Stomach smooth muscle (tissue), 2 donors: ENCODE measurements at regions not wholly inside any gene's neighbourhood (a gene's known extent, or its start where the extent isn't known, plus 50 kb on each side); places are given as distances from the start of the nearest gene placed in this dataset.

Source experiments
- H3K27ac ChIP-seq: one replicate; pipeline ENCODE4 v1.7.0; 2013; ENCODE audit warnings: mild to moderate bottlenecking, low read length, inconsistent platforms
- H3K27me3 ChIP-seq, 2 donors: one replicate each; pipeline ENCODE4 v1.7.0; 2013; ENCODE audit warnings: low read length in 2 of 2; ENCODE audit not compliant: insufficient read depth in 2 of 2, control insufficient read depth in 1 of 2
- H3K36me3 ChIP-seq, 2 donors: one replicate each; pipeline ENCODE4 v1.7.0; 2013; ENCODE audit warnings: low read length in 2 of 2; ENCODE audit not compliant: control insufficient read depth in 2 of 2, insufficient read depth in 2 of 2
- H3K4me1 ChIP-seq: one replicate; pipeline ENCODE4 v1.7.0; 2013; ENCODE audit warnings: low read length; ENCODE audit not compliant: control insufficient read depth, insufficient read depth
- H3K4me3 ChIP-seq, 2 donors: one replicate each; pipeline ENCODE4 v1.7.0; 2013; ENCODE audit warnings: low read length in 2 of 2
- H3K9ac ChIP-seq, 2 donors: one replicate each; pipeline ENCODE4 v1.7.0; 2013; ENCODE audit warnings: low read length in 2 of 2, mild to moderate bottlenecking in 1 of 2
- H3K9me3 ChIP-seq, 2 donors: one replicate each; pipeline ENCODE4 v1.7.0; 2013; ENCODE audit warnings: low read length in 2 of 2; ENCODE audit not compliant: control insufficient read depth in 2 of 2
- donor health status: healthy.
- donor health status: Pancreatic carcinoma.

DNA sequence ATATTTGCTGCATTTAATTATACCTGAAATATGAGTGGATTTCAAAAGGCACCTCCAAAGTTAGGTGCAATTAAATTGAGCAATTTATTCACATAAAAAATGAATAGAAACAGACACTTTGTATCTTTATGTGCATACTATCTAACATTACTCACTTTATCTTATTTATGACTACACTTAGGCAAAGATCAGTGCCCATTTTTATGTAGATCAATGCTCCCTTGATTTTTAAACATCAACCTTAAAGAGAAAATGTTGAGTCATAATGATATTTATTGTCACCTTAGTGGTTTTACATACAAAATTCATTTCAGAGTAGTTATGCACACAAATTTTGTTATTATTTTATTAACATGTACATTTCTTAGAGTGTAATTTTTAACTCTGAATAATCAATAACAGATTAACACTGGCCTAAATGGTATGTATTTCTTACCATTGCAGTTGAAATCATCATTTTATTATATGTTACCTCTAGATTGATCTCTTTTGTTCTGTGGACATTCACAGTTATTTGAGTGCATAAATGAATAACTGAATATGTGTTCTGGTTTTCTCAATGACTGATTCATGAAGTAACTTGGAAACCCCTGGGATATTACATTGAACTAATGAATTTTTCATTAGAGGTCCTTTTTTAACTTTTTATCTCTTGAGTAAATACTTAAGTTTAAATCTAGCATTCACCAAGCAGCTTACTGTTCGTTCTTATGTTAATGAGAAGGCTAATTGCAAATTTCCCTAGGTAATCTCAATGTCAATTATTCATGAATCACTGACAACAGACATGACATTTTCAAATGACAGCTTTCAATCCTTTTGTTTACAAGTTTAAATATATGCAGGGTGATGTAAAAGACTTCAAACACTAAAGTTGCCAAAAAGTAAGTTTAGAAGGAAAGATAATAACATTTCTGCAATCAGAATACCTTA is 1182.0 kb upstream of the PABPC4L start:
- Histone ChIP-seq H3K9ac (no peak overlapping the region), H3K4me3 (no peak overlapping the region), H3K27me3 (no peaks in the 10 kb centered on the region), H3K9me3 (peaks cover 0 to 2% of the 10 kb centered on the region in 2 donors), H3K27ac (no peak overlapping the region), H3K4me1 (no peaks in the 10 kb centered on the region), H3K36me3 (no peaks in the 10 kb centered on the region)

DNA sequence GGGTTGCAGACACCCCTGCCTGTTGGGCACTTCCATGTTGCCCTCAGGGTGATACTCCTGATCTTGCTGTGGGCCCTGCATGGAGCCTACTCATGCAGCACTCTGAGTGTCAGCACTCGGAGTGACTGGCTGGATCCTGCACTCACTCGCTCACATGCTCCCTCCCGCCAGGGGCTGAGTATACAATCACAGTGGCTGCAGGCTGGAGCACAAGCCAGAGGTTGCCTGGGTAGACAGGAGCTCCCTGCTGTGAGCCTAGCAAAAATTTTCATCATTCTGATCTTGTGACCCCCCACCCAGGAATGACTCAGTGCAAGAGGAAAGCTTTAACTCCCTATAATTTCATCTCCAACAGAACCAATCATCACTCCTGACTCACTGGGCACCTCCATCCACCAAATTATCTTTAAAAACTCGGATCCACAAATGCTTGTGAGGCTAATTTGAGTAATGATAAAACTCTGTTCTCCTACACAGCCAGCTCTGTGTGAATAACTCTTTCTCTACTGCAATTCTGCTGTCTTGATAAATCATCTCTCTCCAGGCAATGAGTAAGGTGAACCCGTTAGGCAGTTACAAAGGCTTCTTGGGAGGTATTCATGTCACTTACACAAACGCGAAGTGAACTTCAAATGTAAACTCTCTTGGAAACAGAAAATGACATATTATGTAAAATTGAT is 1180.8 kb upstream of the PABPC4L start:
- no peak overlapping the region for H3K4me3 ChIP-seq
- H3K9ac ChIP-seq, result no peak overlapping the region
- H3K9me3 ChIP-seq, result peaks cover 0 to 2% of the 10 kb centered on the region in 2 donors
- no peak overlapping the region for H3K27ac ChIP-seq
- no peaks in the 10 kb centered on the region for H3K27me3 ChIP-seq
- H3K36me3 ChIP-seq, result no peaks in the 10 kb centered on the region
- no peaks in the 10 kb centered on the region for H3K4me1 ChIP-seq

DNA sequence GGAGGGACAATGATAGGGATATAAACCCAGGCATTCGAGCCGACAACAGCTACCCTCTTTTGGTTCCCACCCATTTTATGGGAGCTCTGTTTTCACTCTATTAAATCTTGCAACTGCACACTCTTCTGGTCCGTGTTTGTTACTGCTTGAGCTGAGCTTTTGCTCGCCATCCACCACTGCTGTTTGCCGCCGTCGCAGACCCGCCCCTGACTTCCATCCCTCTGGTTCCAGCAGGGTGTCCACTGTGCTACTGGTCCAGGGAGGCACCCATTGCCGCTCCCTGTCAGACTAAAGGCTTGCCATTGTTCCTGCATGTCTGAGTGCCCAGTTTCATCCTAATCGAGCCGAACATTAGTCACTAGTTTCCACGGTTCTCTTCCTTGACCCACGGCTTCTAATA is 1170.5 kb upstream of the PABPC4L start:
- Histone ChIP-seq H3K27ac (no peak overlapping the region), H3K9ac (no peak overlapping the region), H3K9me3 (peaks cover 0 to 2% of the 10 kb centered on the region in 2 donors), H3K27me3 (no peaks in the 10 kb centered on the region), H3K4me3 (no peak overlapping the region), H3K4me1 (no peaks in the 10 kb centered on the region), H3K36me3 (no peaks in the 10 kb centered on the region)

DNA sequence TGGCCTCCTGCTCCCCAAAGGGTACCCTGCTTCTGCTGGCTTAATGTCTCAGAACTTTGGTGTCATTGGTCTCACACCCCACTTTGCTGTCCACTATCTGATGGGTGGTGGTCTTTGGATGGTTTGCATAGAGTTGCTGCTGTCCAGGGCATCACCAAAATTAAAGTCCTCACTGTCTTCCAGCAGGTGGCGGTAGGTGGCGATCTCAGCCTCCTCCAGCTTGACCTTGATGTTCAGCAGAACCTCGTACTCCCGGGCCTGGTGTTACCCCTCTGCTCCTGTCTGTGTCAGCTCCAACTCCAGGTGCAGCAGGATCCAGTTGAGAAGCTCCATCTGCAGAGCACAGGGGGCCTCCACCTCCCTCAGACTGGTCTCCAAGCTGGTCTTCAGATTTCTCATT is 1169.5 kb upstream of the PABPC4L start:
- no peak overlapping the region for H3K9ac ChIP-seq
- peaks cover 0 to 2% of the 10 kb centered on the region in 2 donors for H3K9me3 ChIP-seq
- no peaks in the 10 kb centered on the region for H3K27me3 ChIP-seq
- no peak overlapping the region for H3K4me3 ChIP-seq
- no peaks in the 10 kb centered on the region for H3K36me3 ChIP-seq
- H3K27ac ChIP-seq, result no peak overlapping the region
- no peaks in the 10 kb centered on the region for H3K4me1 ChIP-seq

DNA sequence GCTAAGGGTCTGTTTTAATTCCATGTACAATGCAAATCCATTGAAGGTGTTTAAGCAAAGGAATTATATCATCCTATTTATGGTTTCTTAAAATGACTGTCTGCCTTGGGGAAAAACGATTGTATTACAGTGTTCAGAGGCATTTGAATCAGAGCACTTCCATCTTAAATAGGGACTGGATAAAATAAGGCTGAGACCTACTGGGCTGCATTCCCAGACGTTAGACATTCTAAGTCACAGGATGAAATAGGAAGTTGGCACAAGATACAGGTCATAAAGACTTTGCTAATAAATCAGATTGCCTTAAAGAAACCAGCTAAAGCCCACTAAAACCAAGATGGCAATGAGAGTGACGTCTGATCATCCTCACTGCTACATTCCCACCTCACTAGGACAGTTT is 1167.2 kb upstream of the PABPC4L start:
- Histone ChIP-seq H3K27ac (no peak overlapping the region), H3K9ac (no peak overlapping the region), H3K36me3 (no peaks in the 10 kb centered on the region), H3K27me3 (no peaks in the 10 kb centered on the region), H3K4me3 (no peak overlapping the region), H3K4me1 (no peaks in the 10 kb centered on the region), H3K9me3 (peaks cover 0 to 2% of the 10 kb centered on the region in 2 donors)

DNA sequence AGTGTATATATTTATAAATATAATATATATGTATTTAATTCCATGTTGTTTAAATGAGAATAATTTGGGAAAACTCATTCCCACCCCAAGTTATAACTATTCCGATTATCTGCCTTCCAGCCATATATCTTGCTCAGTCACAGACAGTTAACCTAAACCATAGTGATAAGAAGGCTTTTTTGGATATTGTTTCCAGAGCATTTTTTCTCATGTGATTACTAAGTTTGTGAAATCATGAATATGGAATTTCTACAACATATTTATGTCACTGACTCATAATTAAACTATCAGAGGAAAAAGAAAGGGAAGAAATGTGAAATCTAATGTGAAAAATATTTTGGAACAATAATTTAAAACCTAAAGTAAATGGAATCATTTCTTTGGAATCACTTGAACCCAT is 1163.5 kb upstream of the PABPC4L start:
- Histone ChIP-seq H3K27ac (no peak overlapping the region), H3K36me3 (no peaks in the 10 kb centered on the region), H3K4me1 (no peaks in the 10 kb centered on the region), H3K9ac (no peak overlapping the region), H3K4me3 (no peak overlapping the region), H3K27me3 (no peaks in the 10 kb centered on the region), H3K9me3 (no peaks in the 10 kb centered on the region)

DNA sequence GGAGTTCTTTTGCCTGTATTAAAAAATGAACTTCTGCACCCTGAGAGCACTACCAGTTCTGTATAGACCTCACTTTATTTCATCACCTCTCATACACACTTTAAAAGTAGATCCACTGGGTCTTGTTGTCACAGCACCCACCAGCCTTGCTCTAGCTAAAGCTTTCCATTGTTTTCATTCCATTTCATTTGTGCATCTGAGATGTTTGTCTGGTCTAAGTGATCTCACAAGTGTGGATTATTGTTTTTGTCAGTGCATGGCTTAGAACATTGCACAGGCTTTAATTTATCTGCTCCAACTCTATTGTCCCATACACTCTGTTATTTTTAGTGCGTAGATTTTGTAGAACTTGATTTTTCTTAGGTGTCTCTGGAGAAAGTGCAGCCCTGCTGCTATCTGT is 1157.5 kb upstream of the PABPC4L start:
- no peaks in the 10 kb centered on the region for H3K36me3 ChIP-seq
- no peak overlapping the region for H3K9ac ChIP-seq
- no peak overlapping the region for H3K27ac ChIP-seq
- no peaks in the 10 kb centered on the region for H3K4me1 ChIP-seq
- no peak overlapping the region for H3K4me3 ChIP-seq
- no peaks in the 10 kb centered on the region for H3K27me3 ChIP-seq
- no peaks in the 10 kb centered on the region for H3K9me3 ChIP-seq

DNA sequence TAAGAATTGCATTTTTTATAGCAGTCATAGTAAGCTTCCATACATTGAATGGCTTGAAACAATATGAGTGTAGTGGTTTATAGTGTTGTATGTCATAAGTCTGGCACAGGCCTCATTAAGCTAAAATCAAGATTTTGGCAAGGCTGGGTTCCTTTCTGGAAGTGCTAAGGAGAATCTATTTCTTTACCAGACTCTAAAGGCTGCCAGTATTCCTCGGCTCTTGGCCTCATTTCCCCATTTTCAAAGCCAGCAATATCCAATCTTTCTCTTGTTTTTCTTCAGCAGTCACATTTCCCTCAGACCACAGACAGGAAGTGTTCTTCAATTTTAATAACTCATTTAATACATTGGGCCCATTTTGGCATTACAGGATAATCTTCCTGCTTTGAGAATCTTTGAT is 1155.5 kb upstream of the PABPC4L start:
- no peaks in the 10 kb centered on the region for H3K9me3 ChIP-seq
- no peaks in the 10 kb centered on the region for H3K4me1 ChIP-seq
- H3K9ac ChIP-seq, result no peak overlapping the region
- H3K27ac ChIP-seq, result no peak overlapping the region
- no peaks in the 10 kb centered on the region for H3K36me3 ChIP-seq
- no peaks in the 10 kb centered on the region for H3K27me3 ChIP-seq
- H3K4me3 ChIP-seq, result no peak overlapping the region

DNA sequence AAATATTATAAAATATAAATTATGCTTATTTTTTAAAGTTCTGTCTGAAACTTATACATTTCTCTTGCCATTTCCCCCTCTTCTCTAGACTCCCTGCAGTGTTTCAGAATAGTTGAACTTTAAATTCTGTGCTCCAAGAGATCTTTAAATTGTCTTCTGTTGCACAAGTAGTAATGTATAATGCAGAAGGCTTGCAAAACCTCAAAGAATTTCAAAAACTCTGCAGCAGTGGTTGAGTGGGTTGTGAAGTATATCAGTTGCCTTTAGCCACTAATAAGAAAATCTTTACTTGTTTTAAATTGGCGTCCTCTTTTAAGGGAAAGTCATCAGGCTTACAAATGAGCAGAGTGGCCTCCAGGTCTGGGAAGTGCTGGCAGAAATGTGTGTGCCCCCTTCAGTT is 1153.3 kb upstream of the PABPC4L start:
- H3K36me3 ChIP-seq, result no peaks in the 10 kb centered on the region
- no peak overlapping the region for H3K9ac ChIP-seq

DNA sequence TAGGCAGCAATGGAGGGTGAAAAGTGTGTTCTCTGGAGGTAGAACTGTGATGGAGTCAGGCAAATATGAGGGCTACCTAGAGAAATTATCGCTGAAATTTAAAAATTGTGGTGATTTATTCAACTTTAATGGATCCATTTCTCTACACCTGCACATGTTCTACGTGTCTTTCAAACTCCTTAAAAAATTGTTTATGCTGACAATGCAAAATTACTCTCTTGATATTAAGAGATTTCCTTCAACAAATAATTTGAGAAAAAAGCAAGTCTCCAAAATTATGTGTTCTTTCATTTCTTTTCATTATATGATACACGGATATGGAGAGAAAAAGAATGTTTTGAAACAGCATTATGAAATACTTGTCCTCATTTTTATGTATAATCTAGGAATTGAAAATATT is 1151.4 kb upstream of the PABPC4L start:
- Histone ChIP-seq H3K4me3 (no peak overlapping the region), H3K27me3 (no peaks in the 10 kb centered on the region), H3K27ac (no peak overlapping the region), H3K9me3 (no peaks in the 10 kb centered on the region), H3K4me1 (no peaks in the 10 kb centered on the region), H3K9ac (no peak overlapping the region), H3K36me3 (no peaks in the 10 kb centered on the region)

More for the DNA sequence above, 1153.3 kb upstream of the PABPC4L start:
- Histone ChIP-seq H3K4me3 (no peak overlapping the region), H3K27ac (no peak overlapping the region), H3K9me3 (no peaks in the 10 kb centered on the region), H3K4me1 (no peaks in the 10 kb centered on the region), H3K27me3 (no peaks in the 10 kb centered on the region)

DNA sequence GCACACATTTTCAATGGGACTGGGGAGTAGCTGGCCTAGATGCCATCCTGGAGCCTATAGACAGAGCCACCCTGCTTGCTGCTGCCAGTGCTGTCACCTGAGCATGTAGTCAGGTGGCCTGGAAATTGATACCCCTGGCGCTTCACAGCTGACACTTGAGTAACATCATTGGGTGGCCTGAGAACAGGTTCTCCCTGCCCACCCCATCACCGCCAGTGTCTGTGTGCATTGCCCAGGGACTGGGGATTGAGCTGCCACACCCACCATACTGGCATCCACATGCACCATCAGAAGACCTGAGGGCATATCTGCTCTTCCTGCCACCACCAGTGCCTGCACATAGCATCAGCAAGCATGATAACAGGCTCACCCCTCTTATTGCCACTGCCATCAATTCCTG is 1142.9 kb upstream of the PABPC4L start:
- no peaks in the 10 kb centered on the region for H3K4me1 ChIP-seq
- H3K27ac ChIP-seq, result no peak overlapping the region
- no peaks in the 10 kb centered on the region for H3K9me3 ChIP-seq
- H3K9ac ChIP-seq, result no peak overlapping the region
- H3K4me3 ChIP-seq, result no peak overlapping the region
- H3K27me3 ChIP-seq, result no peaks in the 10 kb centered on the region
- no peaks in the 10 kb centered on the region for H3K36me3 ChIP-seq
